D341Med (cell line): ENCODE measurements at regions not wholly inside any gene's neighbourhood (a gene's known extent, or its start where the extent isn't known, plus 50 kb on each side); places are given as distances from the start of the nearest gene placed in this dataset.
A peak's percentile ranks its signal among the peaks of the same experiment; 100 is the strongest.
"Not testable (repeated sequence)": the region's sequence is repeated elsewhere in the genome, so short reads cannot be mapped to it uniquely, and the experiment has no call there.

Source experiments
- DNase-seq: peaks from one replicate; pipeline ENCODE4 v3.0.0; 2012; ENCODE audit warnings: low spot score

- no peak for DNase-seq
Measured at GRCh38 chr21:22762463-22762862, 1764.3 kb downstream of the NCAM2 start.

GRCh38 chr21:22763442-22763841, 1765.2 kb downstream of the NCAM2 start:
- DNase-seq = no peak

GRCh38 chr21:22764222-22764621, 1766.0 kb downstream of the NCAM2 start:
- DNase-seq = no peak

- DNase-seq = no peak
Measured at GRCh38 chr21:22791376-22791775, 1793.2 kb downstream of the NCAM2 start.

- peak; percentile 47 for DNase-seq
Measured at GRCh38 chr21:22791986-22792560, 1793.9 kb downstream of the NCAM2 start.

- no peak for DNase-seq
Measured at GRCh38 chr21:22795091-22795490, 1796.9 kb downstream of the NCAM2 start.

GRCh38 chr21:22795644-22796043, 1797.4 kb downstream of the NCAM2 start:
- DNase-seq = no peak

GRCh38 chr21:22796147-22796546, 1797.9 kb downstream of the NCAM2 start:
- no peak for DNase-seq

- no peak for DNase-seq
Measured at GRCh38 chr21:22804151-22804550, 1805.9 kb downstream of the NCAM2 start.

- DNase-seq = no peak
Measured at GRCh38 chr21:22806278-22806677, 1808.1 kb downstream of the NCAM2 start.

- no peak for DNase-seq
Measured at GRCh38 chr21:22813201-22813600, 1815.0 kb downstream of the NCAM2 start.

- DNase-seq = not testable (repeated sequence)
Measured at GRCh38 chr21:22818681-22819485, 1820.7 kb downstream of the NCAM2 start.

- DNase-seq = no peak
Measured at GRCh38 chr21:22827422-22827821, 1829.2 kb downstream of the NCAM2 start.

GRCh38 chr21:22842875-22843274, 1844.7 kb downstream of the NCAM2 start:
- DNase-seq = no peak

GRCh38 chr21:22855581-22855980, 1857.4 kb downstream of the NCAM2 start:
- no peak for DNase-seq

- no peak for DNase-seq
Measured at GRCh38 chr21:22871692-22872091, 1873.5 kb downstream of the NCAM2 start.

- DNase-seq = no peak
Measured at GRCh38 chr21:22880573-22880972, 1882.4 kb downstream of the NCAM2 start.

- DNase-seq = no peak
Measured at GRCh38 chr21:22881131-22881530, 1882.9 kb downstream of the NCAM2 start.

GRCh38 chr21:22885079-22885478, 1886.9 kb downstream of the NCAM2 start:
- no peak for DNase-seq

GRCh38 chr21:22885614-22886013, 1887.4 kb downstream of the NCAM2 start:
- no peak for DNase-seq

- DNase-seq = no peak
Measured at GRCh38 chr21:22889445-22889844, 1891.2 kb downstream of the NCAM2 start.

GRCh38 chr21:22890656-22891055, 1892.4 kb downstream of the NCAM2 start:
- DNase-seq = no peak

- no peak for DNase-seq
Measured at GRCh38 chr21:22892028-22892427, 1893.8 kb downstream of the NCAM2 start.

GRCh38 chr21:22892740-22893139, 1894.5 kb downstream of the NCAM2 start:
- no peak for DNase-seq
